DOHH2 (cell line): ENCODE measurements at regions not wholly inside any gene's neighbourhood (a gene's known extent, or its start where the extent isn't known, plus 50 kb on each side); places are given as distances from the start of the nearest gene placed in this dataset.

ENCODE experiments used
- EZH2phosphoT487 ChIP-seq: fragments of 200-600 bp; sonication (generic); IDR thresholded peaks from 2 replicates; pipeline ENCODE4 v1.6.1; 2017; ENCODE audit warnings: borderline replicate concordance, mild to moderate bottlenecking, antibody characterized with exemption, low read length, moderate library complexity, mixed read lengths
- TF ChIP-seq, protein P1 (sequence below): fragments of 200-600 bp; sonication (generic); IDR thresholded peaks from one replicate; pipeline ENCODE4 v1.5.1; 2014; ENCODE audit warnings: antibody characterized with exemption, mild to moderate bottlenecking, low read depth, low read length; ENCODE audit not compliant: poor library complexity, severe bottlenecking

DNA sequence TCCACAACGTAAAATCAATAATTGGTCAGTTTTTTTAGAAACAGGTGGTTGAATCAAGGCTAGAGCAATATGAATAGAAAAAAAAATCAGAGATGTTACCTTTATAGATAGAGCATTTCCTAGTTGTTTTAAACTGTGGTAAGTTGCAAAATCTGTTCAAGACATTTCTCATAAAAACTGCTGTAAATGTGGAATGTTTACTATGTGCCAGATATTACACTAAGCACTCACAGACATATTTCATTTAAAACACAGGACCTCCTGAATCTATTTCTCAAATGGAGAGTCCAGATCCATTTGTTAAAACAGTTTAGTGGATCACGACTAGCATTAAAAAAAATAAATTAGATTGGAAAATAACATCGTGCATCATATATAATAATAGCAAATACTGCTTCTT is 570.0 kb upstream of the ZNF608 start:
- TF ChIP-seq, protein P1, sequence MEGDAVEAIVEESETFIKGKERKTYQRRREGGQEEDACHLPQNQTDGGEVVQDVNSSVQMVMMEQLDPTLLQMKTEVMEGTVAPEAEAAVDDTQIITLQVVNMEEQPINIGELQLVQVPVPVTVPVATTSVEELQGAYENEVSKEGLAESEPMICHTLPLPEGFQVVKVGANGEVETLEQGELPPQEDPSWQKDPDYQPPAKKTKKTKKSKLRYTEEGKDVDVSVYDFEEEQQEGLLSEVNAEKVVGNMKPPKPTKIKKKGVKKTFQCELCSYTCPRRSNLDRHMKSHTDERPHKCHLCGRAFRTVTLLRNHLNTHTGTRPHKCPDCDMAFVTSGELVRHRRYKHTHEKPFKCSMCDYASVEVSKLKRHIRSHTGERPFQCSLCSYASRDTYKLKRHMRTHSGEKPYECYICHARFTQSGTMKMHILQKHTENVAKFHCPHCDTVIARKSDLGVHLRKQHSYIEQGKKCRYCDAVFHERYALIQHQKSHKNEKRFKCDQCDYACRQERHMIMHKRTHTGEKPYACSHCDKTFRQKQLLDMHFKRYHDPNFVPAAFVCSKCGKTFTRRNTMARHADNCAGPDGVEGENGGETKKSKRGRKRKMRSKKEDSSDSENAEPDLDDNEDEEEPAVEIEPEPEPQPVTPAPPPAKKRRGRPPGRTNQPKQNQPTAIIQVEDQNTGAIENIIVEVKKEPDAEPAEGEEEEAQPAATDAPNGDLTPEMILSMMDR: no peak
- TF ChIP-seq EZH2phosphoT487: no peak
